Right lobe of liver (tissue), 6 donors: ENCODE measurements at regions not wholly inside any gene's neighbourhood (a gene's known extent, or its start where the extent isn't known, plus 50 kb on each side); places are given as distances from the start of the nearest gene placed in this dataset.

Experiments
- ATAC-seq, 4 donors: fragments of 200-7000 bp; cut with Tn5 transposase; one replicate each; pipeline ENCODE4 v1.9.1; 2020; ENCODE audit warnings: mild to moderate bottlenecking in 4 of 4, moderate library complexity in 4 of 4
- DNase-seq, 3 donors: peaks; one replicate each; pipeline ENCODE4 v3.0.0-alpha.2; 2020
- H3K27ac ChIP-seq, 3 donors: fragments of 200-600 bp; one replicate each; pipeline ENCODE4 v1.8.0; 2022
- H3K27me3 ChIP-seq, 2 donors: fragments of 200-600 bp; one replicate each; pipeline ENCODE4 v1.8.0; 2022
- H3K36me3 ChIP-seq, 4 donors: fragments of 200-600 bp; sonication (generic) in 1 of 4; one replicate each; pipeline versions ENCODE4 v1.5.1 to v1.8.0; 2017 to 2022; ENCODE audit warnings: control low read depth in 1 of 4
- H3K4me1 ChIP-seq, 4 donors: fragments of 200-600 bp; sonication (generic) in 1 of 4; one replicate each; pipeline versions ENCODE4 v1.5.1 to v1.8.0; 2017 to 2022; ENCODE audit warnings: control low read depth in 1 of 4
- H3K4me3 ChIP-seq, 3 donors: fragments of 200-600 bp; one replicate each; pipeline ENCODE4 v1.8.0; 2022
- H3K9me3 ChIP-seq, 4 donors: fragments of 200-600 bp; sonication (generic) in 1 of 4; one replicate each; pipeline versions ENCODE4 v1.5.1 to v1.8.0; 2017 to 2022; ENCODE audit warnings: control low read depth in 1 of 4
- POLR2A ChIP-seq: fragments of 450-650 bp; IDR thresholded peaks from one replicate; pipeline ENCODE4 v1.6.1; 2017; ENCODE audit warnings: antibody characterized with exemption, mild to moderate bottlenecking
- WGBS: methylation state at CpG from one replicate; pipeline ENCODE4 v1.1.6; 2018; ENCODE audit warnings: low coverage, low lambda C conversion rate; ENCODE audit not compliant: insufficient coverage; ENCODE audit errors: missing lambda C conversion rate; 5-methylcytosine and 5-hydroxymethylcytosine counted together
- intact Hi-C, 2 donors: fragments of 100-400 bp; cut with DNase I; formaldehyde crosslinking; loops; one replicate each; pipeline versions ENCODE4 v1.11.2 to v1.14.1; 2022
- TF ChIP-seq, protein P1 (sequence below), 4 donors: fragments of 200-600 bp in 3 of 4; fragments of 450-650 bp in 1 of 4; IDR thresholded peaks; one replicate each; pipeline versions ENCODE4 v1.5.1 to v1.8.0; 2016 to 2022; ENCODE audit warnings: antibody characterized with exemption in 4 of 4, mild to moderate bottlenecking in 2 of 4
- donor health status: DM: no; HTN: yes; CAD: no.
- donor health status: DM: no; HTN: no; CAD: no.
- donor health status: DM: no; HTN: no; CAD: no.
- donor health status: DM: no; HTN: yes; CAD: no.
- donor health status: DM: no; HTN: yes; CAD: no.

DNA sequence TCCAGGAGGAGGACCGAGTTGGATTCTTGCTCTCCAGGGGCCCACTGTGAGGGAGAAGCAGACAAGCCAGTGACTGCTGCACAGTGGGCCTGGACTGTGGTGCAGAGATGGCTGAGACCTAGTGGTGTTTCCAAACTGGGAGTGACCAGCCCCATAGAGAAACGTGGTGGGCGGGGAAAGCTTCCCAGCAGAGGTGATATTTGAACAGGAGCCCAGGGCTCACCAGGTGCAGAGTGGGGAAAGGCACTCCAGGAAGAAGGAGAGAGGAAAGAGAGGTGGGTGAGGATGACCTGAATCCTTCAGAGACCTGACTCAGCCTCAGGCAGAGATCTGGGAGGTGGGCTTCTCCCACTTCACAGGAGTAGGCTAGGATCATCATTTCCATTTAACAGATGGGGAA lies 52.1 kb upstream of the RASD2 start:
- Histone ChIP-seq H3K36me3 (no peaks in the 10 kb centered on the region), H3K9me3 (no peaks in the 10 kb centered on the region), H3K4me1 (no peaks in the 10 kb centered on the region), H3K27me3 (no peaks in the 10 kb centered on the region), H3K4me3 (no peak overlapping the region), H3K27ac (no peak overlapping the region)
- ATAC-seq, result no peak
- intact Hi-C loops, result no loop called here
- 43% methylated on average over 3 of the region's 3 CpGs for WGBS
- DNase-seq, result no peak
- TF ChIP-seq, protein P1, sequence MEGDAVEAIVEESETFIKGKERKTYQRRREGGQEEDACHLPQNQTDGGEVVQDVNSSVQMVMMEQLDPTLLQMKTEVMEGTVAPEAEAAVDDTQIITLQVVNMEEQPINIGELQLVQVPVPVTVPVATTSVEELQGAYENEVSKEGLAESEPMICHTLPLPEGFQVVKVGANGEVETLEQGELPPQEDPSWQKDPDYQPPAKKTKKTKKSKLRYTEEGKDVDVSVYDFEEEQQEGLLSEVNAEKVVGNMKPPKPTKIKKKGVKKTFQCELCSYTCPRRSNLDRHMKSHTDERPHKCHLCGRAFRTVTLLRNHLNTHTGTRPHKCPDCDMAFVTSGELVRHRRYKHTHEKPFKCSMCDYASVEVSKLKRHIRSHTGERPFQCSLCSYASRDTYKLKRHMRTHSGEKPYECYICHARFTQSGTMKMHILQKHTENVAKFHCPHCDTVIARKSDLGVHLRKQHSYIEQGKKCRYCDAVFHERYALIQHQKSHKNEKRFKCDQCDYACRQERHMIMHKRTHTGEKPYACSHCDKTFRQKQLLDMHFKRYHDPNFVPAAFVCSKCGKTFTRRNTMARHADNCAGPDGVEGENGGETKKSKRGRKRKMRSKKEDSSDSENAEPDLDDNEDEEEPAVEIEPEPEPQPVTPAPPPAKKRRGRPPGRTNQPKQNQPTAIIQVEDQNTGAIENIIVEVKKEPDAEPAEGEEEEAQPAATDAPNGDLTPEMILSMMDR (IDR thresholded peaks at IDR 0.05), result no peak
- no peak for TF ChIP-seq POLR2A

GRCh38 chr22:35489239-35489638 lies 51.4 kb upstream of the RASD2 start:
- DNase-seq (no peak), ATAC-seq (no peak)
- no peak for TF ChIP-seq POLR2A
- TF ChIP-seq, protein P1 (IDR thresholded peaks at IDR 0.05), result no peak
- 60% methylated on average over 1 of the region's 6 CpGs for WGBS
- no peaks in the 10 kb centered on the region for H3K27me3 ChIP-seq
- no peak overlapping the region for H3K4me3 ChIP-seq
- no peaks in the 10 kb centered on the region for H3K9me3 ChIP-seq
- no peaks in the 10 kb centered on the region for H3K36me3 ChIP-seq
- H3K4me1 ChIP-seq, result no peaks in the 10 kb centered on the region
- intact Hi-C loops, result no loop called here
- H3K27ac ChIP-seq, result no peak overlapping the region
